Caco-2 (cell line): ENCODE measurements at regions not wholly inside any gene's neighbourhood (a gene's known extent, or its start where the extent isn't known, plus 50 kb on each side); places are given as distances from the start of the nearest gene placed in this dataset.

ENCODE experiments used
- BruUV-seq: library from RNA; stranded (reverse); fragments of 400-500 nt; replicated peaks from 2 replicates; lab custom pipeline; 2021; lab: Mats Ljungman, UMichigan
- CTCF ChIA-PET: fragments of 300-600 bp; sonication (Branson Sonifier 250); formaldehyde crosslinking; loops from one replicate; lab custom pipeline; 2022; ENCODE audit warnings: antibody characterized with exemption; lab: Charles Lee
- POLR2A ChIA-PET: fragments of 300-600 bp; sonication (Branson Sonifier 250); formaldehyde crosslinking; loops from one replicate; lab custom pipeline; 2022; ENCODE audit warnings: antibody characterized with exemption; lab: Charles Lee
- DNase-seq, 2 experiments: peaks; one replicate each; pipeline versions ENCODE4 v3.0.0 to v3.0.0-alpha.2; 2020 to 2022
- H3K27me3 ChIP-seq: replicated peaks from 2 replicates; pipeline ENCODE4 v1.6.0; 2011; ENCODE audit warnings: low read length; ENCODE audit not compliant: control insufficient read depth, insufficient read depth
- H3K36me3 ChIP-seq: 2 replicates; pipeline ENCODE4 v1.5.1; 2011; ENCODE audit warnings: low read length; ENCODE audit not compliant: control insufficient read depth, insufficient read depth
- H3K4me1 ChIP-seq: fragments of 250-450 bp; sonication (Bioruptor Pico); 2 replicates; pipeline ENCODE4 v1.5.1; 2020; ENCODE audit warnings: mild to moderate bottlenecking
- H3K4me3 ChIP-seq: 2 replicates; pipeline ENCODE4 v1.5.1; 2011; ENCODE audit warnings: low read depth, mild to moderate bottlenecking, control low read depth, low read length
- H3K9me3 ChIP-seq: fragments of 250-450 bp; sonication (Bioruptor Pico); 2 replicates; pipeline ENCODE4 v1.5.1; 2020; ENCODE audit warnings: mild to moderate bottlenecking, moderate library complexity
- H3K27ac Mint-ChIP-seq: one replicate; pipeline ENCODE4 v1.8.0; 2022; ENCODE audit warnings: mixed read lengths; ENCODE audit not compliant: unreplicated experiment
- H3K27me3 Mint-ChIP-seq: one replicate; pipeline ENCODE4 v1.8.0; 2022; ENCODE audit warnings: mixed read lengths; ENCODE audit not compliant: insufficient read depth, unreplicated experiment
- H3K36me3 Mint-ChIP-seq: one replicate; pipeline ENCODE4 v1.8.0; 2022; ENCODE audit warnings: mild to moderate bottlenecking, mixed read lengths; ENCODE audit not compliant: insufficient read depth, unreplicated experiment
- H3K4me1 Mint-ChIP-seq: one replicate; pipeline ENCODE4 v1.8.0; 2022; ENCODE audit warnings: low read depth, mixed read lengths; ENCODE audit not compliant: unreplicated experiment
- H3K4me3 Mint-ChIP-seq: one replicate; pipeline ENCODE4 v1.8.0; 2022; ENCODE audit warnings: mild to moderate bottlenecking, moderate library complexity, mixed read lengths; ENCODE audit not compliant: unreplicated experiment
- H3K9me3 Mint-ChIP-seq: one replicate; pipeline ENCODE4 v1.8.0; 2022; ENCODE audit warnings: mixed read lengths; ENCODE audit not compliant: unreplicated experiment
- CTCF ChIP-seq, 2 experiments: fragments of 200-600 bp in 1 of 2; IDR thresholded peaks; 1 replicate in 1 of 2; 2 replicates in 1 of 2; pipeline versions ENCODE4 v1.5.1 to v1.8.0; 2011 to 2022; ENCODE audit warnings: antibody characterized with exemption in 1 of 2, control low read depth in 1 of 2, inconsistent platforms in 1 of 2, low read depth in 1 of 2, low read length in 1 of 2, mild to moderate bottlenecking in 1 of 2, moderate library complexity in 1 of 2; ENCODE audit not compliant: insufficient read depth in 1 of 2, severe bottlenecking in 1 of 2, unreplicated experiment in 1 of 2
- intact Hi-C: fragments of 100-400 bp; cut with micrococcal nuclease; formaldehyde crosslinking; loops from one replicate; pipeline ENCODE4 v1.10.0; 2022; ENCODE audit not compliant: unreplicated experiment

- no peak overlapping the region for H3K4me3 ChIP-seq
- no peaks in the 10 kb centered on the region; the same call in 1 of the 2 replicates for H3K9me3 ChIP-seq
- ChIA-PET CTCF (no interaction called here), POLR2A (no interaction called here)
- no peaks in the 10 kb centered on the region for H3K4me1 ChIP-seq
- Mint-ChIP-seq H3K36me3 (no peaks in the 10 kb centered on the region), H3K9me3 (peaks cover 42% of the 10 kb centered on the region), H3K27ac (no peak overlapping the region), H3K4me3 (no peak overlapping the region), H3K4me1 (no peaks in the 10 kb centered on the region), H3K27me3 (no peaks in the 10 kb centered on the region)
- intact Hi-C loops: no loop called here
- BruUV-seq: no TSS peak
- DNase-seq: no peak
- no peak for TF ChIP-seq CTCF (IDR thresholded peaks at IDR 0.05; ENCODE audit: insufficient read depth in 1 of 2, low read depth in 1 of 2, low read length in 1 of 2, severe bottlenecking in 1 of 2, unreplicated experiment in 1 of 2)
- H3K36me3 ChIP-seq: no peaks in the 10 kb centered on the region
- H3K27me3 ChIP-seq: no peaks in the 10 kb centered on the region
Measured at GRCh38 chr5:9743507-9743906, 113.4 kb upstream of the TAS2R1 start.

GRCh38 chr5:9742848-9743247 is 112.7 kb upstream of the TAS2R1 start:
- Mint-ChIP-seq H3K9me3 (peaks cover 35% of the 10 kb centered on the region), H3K27ac (no peak overlapping the region), H3K4me1 (no peaks in the 10 kb centered on the region), H3K36me3 (no peaks in the 10 kb centered on the region), H3K27me3 (no peaks in the 10 kb centered on the region), H3K4me3 (no peak overlapping the region)
- Histone ChIP-seq H3K9me3 (no peaks in the 10 kb centered on the region; the same call in 1 of the 2 replicates), H3K4me3 (no peak overlapping the region), H3K4me1 (no peaks in the 10 kb centered on the region), H3K27me3 (no peaks in the 10 kb centered on the region), H3K36me3 (no peaks in the 10 kb centered on the region)
- intact Hi-C loops: no loop called here
- BruUV-seq: no TSS peak
- CTCF ChIA-PET: no interaction called here
- DNase-seq: no peak
- TF ChIP-seq CTCF (IDR thresholded peaks at IDR 0.05; ENCODE audit: insufficient read depth in 1 of 2, low read depth in 1 of 2, low read length in 1 of 2, severe bottlenecking in 1 of 2, unreplicated experiment in 1 of 2): no peak
- POLR2A ChIA-PET: no interaction called here

- no peak overlapping the region for H3K27ac Mint-ChIP-seq
- Histone ChIP-seq H3K36me3 (no peaks in the 10 kb centered on the region), H3K4me3 (no peak overlapping the region), H3K27me3 (no peaks in the 10 kb centered on the region), H3K9me3 (no peaks in the 10 kb centered on the region), H3K4me1 (no peaks in the 10 kb centered on the region)
- no peaks in the 10 kb centered on the region for H3K27me3 Mint-ChIP-seq
- H3K4me1 Mint-ChIP-seq: no peaks in the 10 kb centered on the region
- H3K4me3 Mint-ChIP-seq: no peak overlapping the region
- H3K36me3 Mint-ChIP-seq: no peaks in the 10 kb centered on the region
- intact Hi-C loops: no loop called here
- peak in 1 of 2 experiments; percentile 32 for DNase-seq
- peak in 1 of 2 experiments; percentile 48 for TF ChIP-seq CTCF (IDR thresholded peaks at IDR 0.05; ENCODE audit: insufficient read depth in 1 of 2, low read depth in 1 of 2, low read length in 1 of 2, severe bottlenecking in 1 of 2, unreplicated experiment in 1 of 2)
- BruUV-seq: no TSS peak
- peaks cover 6% of the 10 kb centered on the region for H3K9me3 Mint-ChIP-seq
- POLR2A ChIA-PET: no interaction called here
- CTCF ChIA-PET: no interaction called here
Measured at GRCh38 chr5:9739135-9739534, 109.0 kb upstream of the TAS2R1 start.
